ENCODE measurements at regions not wholly inside any gene's neighbourhood (a gene's known extent, or its start where the extent isn't known, plus 50 kb on each side); places are given as distances from the start of the nearest gene placed in this dataset.

GRCh38 chr11:105507496-105508254 is 102.2 kb upstream of the GRIA4 start:
- TF ChIP-seq CREB1 (IDR thresholded peaks at IDR 0.05; ENCODE audit: low read depth): no peak
- TF ChIP-seq FOXM1 (IDR thresholded peaks at IDR 0.05; ENCODE audit: borderline replicate concordance, low read depth): no peak
- TF ChIP-seq EP300 (IDR thresholded peaks at IDR 0.05; ENCODE audit: borderline replicate concordance): no peak
- no peak for TF ChIP-seq CEBPB (IDR thresholded peaks at IDR 0.05)
- no peak for TF ChIP-seq RAD21 (IDR thresholded peaks at IDR 0.05; ENCODE audit: low read depth)
- TF ChIP-seq, protein P1, sequence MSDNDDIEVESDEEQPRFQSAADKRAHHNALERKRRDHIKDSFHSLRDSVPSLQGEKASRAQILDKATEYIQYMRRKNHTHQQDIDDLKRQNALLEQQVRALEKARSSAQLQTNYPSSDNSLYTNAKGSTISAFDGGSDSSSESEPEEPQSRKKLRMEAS (IDR thresholded peaks at IDR 0.05): no peak
